Hindlimb muscle (tissue), 1 donor: ENCODE measurements at regions not wholly inside any gene's neighbourhood (a gene's known extent, or its start where the extent isn't known, plus 50 kb on each side); places are given as distances from the start of the nearest gene placed in this dataset.

Source experiments
- DNase-seq: peaks from one replicate; pipeline ENCODE4 v3.0.0-alpha.2; 2013

- no peak for DNase-seq
These were observed 208.9 kb upstream of the HDAC4 start for GRCh38 chr2:239609607-239610310.

DNA sequence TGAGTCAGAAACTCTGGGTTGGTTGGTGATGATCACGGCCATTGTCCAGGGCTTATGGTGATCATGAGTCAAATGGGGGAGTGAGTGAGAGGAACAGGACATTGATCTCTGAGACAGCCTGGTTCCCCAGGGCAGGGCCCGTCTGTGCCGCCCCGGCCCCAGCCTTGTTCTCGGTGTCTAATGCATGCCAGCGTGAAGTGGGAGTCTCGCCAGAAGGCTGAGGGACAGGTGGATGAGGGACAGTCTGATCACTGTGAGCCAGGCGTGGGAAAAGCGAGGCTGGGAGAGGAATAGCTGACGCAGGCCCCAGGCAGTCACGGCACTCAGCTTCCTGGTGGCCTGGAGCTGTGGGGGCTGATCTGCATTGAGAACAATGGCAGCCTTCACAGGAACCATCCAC lies 208.3 kb upstream of the HDAC4 start:
- DNase-seq, result no peak

GRCh38 chr2:239608723-239609122 lies 207.9 kb upstream of the HDAC4 start:
- DNase-seq, result no peak

- DNase-seq, result no peak
These were observed 207.4 kb upstream of the HDAC4 start for GRCh38 chr2:239608260-239608659.

GRCh38 chr2:239607517-239608191 lies 206.8 kb upstream of the HDAC4 start:
- no peak for DNase-seq

GRCh38 chr2:239606741-239607516 lies 206.1 kb upstream of the HDAC4 start:
- no peak for DNase-seq

DNA sequence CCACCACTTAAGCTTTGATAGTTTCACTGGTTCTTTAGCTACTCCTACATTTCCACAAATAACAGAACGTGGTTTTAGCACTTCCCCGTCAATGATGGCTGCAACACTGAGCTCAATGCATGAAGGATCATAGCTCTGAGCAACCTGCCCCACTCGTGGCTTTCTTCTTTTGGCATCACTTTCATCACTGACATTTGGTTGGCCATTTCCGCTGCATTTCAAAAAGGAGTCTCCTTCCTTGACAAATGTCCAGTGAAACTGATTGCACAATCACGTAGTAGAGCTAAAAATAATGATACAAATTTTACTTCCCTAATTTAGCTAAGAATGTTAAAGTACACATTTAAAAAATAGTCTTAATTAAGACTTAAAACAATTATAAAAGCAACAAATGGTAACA lies 205.2 kb upstream of the HDAC4 start:
- no peak for DNase-seq

- no peak for DNase-seq
These were observed 204.6 kb upstream of the HDAC4 start for GRCh38 chr2:239605409-239605808.

DNA sequence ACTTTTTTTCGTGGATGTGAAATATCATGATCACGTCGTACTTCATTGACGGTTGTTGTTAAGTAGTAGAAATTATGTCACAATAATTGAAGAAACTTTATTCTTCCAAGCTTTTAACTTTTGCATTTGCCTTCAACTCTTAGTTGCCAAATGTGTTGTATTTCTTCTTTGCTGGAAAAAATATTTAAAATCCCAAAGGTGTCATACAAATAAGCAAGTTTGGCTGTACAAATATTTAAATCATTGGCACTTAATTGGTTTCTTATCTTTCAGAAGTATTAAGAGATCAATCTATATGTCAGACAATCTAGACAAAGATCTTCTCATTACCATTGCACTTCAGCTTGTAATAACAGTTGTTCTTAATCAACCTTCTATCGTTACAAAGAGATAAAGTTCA lies 204.0 kb upstream of the HDAC4 start:
- no peak for DNase-seq

- DNase-seq, result no peak
These were observed 202.9 kb upstream of the HDAC4 start for GRCh38 chr2:239603411-239604356.

DNA sequence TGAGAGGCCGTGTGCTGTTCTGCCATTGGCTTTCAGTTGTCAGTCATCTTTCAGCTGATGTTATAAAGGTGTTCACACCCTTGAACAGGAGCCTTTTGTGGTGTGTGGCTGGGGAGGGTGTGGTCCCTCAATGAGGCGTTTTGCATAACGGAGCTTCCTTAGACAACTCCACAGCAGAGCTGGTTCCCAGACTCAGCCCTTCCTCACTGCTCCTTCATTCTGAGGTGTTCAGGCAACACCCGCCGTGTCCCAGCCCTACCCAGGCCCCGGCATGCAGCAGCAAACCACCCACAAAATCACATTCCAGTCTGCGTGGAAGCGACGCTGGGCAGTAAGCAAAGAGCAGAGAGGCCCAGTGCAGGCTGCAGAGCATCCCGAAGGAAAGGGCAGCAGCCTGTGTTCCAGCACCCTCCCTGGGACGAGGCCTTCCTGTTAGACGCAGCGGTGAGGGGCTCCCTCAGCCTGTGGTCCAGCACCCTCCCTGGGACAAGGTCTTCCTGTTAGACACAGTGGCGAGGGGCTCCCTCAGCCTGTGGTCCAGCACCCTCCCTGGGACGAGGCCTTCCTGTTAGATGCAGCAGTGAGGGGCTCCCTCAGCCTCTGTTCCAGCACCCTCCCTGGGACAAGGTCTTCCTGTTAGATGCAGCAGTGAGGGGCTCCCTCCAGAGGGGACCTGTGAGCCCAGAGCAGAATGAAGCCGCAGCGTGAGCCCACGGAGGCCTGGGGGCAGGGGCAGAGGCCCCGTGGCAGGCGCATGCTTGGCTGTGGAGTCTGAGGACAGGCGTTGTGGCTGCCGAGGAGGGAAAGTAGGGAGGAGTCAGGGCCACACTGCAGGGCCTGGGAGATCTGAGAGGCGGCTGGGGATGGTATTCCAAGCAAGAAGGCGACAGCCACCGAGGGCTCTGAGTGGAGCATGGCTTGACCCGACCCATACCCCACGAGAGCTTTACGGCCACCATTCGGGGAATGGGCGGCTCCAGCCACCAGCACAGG lies 201.8 kb upstream of the HDAC4 start:
- no peak for DNase-seq

DNA sequence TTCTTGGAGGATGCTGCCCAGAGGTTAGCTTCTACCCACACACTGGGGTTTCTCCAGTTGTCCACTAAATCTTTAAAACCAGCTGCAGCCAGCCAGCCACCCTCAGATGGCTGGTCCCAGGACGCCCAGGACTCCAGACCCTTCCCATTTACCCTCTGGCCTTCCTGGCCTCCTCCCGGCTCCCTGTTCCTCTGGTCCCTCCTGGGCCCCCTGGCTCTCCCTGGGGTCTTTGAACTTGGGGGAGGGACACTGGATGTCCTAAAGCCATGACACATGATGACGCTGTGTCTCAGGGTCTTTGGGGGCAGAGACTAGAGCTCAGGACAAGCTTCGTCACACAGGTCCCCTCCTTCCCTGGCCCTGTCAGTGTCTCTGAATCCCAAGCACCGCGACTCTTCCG lies 201.1 kb upstream of the HDAC4 start:
- DNase-seq, result no peak

GRCh38 chr2:239601201-239601851 lies 200.5 kb upstream of the HDAC4 start:
- DNase-seq, result no peak

DNA sequence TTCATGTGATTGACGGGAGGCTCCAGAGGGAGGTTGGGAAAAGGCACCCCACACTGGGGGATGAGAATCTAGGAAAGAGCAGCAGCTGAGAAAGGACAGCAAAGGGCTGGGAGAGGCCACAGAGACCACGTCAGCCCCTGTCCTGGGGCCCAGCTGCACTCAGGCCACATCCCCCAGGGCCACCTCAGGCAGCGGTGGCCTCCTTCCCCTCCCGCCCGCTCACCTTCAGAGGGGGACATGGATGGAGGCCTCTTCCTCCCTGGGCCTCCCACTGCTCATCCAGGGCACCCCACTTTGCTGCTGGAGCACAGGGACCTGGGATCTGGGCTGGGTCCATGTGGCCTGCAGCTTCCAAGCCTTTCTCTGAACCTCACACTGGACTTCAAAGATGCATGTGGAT lies 199.8 kb upstream of the HDAC4 start:
- DNase-seq, result no peak

- no peak for DNase-seq
These were observed 199.3 kb upstream of the HDAC4 start for GRCh38 chr2:239600001-239600593.

DNA sequence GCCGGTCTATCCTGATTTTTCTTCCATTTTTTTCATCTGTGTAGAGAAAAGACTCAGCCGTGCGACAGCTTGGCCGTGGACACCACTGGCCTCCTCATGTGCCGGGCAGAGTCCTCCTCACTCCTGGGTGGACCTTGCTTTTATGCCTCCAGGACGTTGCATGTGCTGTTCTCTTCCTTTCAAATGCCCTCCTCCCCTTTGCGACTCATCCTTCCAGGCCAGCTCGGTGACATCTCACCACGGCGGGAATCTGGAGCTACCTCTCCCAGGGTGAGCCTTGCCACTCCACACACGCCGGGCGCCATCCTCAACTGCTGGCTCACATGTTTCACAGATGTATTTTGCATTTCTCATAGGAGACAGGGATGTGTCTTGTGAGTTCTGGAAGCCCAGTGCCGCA lies 198.5 kb upstream of the HDAC4 start:
- DNase-seq, result no peak

DNA sequence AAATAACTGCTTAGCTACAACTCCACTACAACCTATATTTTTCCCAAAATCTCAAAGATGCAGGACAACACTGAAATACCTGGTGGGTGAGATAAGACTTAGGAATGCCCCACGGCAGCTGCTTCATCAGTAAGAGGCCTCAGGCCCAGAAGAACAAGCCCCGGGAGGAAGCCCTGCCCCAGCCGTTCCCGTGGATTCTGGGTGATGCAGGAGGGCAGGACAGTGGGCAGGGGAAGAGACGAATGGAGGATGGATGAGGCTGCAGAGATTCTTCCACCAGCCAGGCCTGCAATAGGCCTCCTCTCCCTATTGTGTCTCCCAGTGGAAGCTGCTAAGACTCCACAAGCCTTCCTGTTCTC lies 197.9 kb upstream of the HDAC4 start:
- no peak for DNase-seq

DNA sequence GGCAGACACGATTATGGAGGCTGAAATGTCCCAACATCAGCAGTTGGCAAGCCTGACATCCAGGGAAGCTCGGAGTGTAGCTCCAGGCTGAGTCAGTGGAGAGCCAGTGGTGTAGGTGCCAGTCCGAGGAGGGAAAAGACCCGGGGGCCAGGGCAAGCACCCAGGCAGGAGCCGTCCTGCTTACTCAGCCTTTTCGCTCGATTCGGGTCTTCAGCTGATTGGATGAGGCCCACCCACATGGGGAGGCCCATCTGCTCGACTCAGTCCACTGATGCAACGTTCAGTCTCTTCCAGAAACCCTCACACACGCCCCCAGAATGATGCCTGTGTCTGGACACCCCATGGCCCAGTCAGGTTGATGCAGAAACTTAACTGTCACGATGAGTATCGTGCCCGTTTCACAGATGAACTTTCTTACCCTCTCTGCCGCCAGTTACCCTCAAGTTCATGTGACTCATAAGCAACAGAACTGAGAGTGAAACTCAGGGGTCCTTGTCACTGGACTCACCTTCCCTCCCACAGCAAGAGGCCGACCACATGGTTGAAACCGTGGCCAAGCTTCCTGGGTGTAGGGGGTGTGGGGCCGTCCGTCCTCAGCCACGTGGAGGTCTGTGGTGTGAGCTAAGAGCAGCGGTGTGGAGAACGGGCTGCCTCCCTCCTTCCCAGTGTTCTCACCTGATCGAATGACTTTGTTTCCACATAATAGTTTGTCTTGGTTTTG lies 197.4 kb upstream of the HDAC4 start:
- DNase-seq, result no peak

DNA sequence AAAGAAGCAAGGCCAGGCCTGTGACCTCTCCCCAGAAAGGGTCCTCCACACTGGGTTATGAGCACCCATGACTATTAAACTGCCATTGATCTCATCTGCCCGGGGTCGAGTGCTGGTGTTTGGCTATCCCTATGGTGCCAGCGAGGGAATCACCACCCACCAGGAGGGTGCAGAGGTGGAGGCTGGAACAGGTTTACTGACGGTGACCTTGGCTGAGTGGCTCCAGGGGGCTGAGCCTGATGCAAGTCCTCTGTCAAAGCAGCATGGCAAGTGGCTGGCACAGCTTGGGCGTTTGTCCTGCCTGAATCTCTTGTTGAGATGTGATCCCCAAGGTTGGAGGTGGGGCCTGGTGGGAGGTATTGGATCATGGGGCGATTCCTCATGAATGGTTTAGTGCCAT lies 196.4 kb upstream of the HDAC4 start:
- no peak for DNase-seq

DNA sequence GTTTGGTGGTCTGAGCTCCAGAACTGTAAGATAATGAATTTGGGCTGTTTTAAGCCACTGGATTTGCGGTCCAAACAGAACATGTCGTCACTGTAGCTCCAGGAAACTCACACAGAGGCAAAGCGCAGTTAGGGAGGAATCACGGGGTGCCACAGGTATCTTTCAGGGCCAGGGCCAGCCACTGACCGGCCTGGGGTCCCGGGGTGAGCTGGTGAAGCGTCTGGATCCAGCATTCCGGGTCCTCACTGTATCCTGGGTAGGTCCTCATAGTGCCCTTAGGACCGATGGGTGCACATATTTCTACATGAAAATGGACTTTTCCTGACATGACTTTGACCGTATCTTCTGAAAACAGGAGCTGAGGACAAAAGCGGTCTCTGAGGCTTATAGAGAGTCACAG lies 196.0 kb upstream of the HDAC4 start:
- DNase-seq, result no peak
